ENCODE measurements at regions not wholly inside any gene's neighbourhood (a gene's known extent, or its start where the extent isn't known, plus 50 kb on each side); places are given as distances from the start of the nearest gene placed in this dataset.

DNA sequence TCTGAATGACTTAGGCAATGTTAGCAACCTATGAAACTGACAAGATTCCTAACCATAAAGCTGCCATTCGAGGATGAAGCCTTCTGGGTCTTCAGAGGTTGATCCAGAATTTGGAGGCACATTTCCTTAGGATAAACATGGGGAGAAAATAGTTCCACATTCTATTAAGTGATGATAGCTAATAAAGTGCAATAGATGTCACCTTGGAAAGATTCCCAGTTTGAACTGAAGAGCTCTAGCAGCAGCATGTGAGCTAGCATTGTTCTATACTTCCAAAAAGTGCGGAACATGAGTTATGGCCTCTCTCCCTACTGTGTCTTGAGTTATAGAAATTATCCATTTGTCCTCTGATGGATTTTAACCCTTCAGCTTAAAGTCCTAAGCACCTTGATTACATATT lies 991.4 kb upstream of the SLIT2 start:
- TF ChIP-seq, protein P1, sequence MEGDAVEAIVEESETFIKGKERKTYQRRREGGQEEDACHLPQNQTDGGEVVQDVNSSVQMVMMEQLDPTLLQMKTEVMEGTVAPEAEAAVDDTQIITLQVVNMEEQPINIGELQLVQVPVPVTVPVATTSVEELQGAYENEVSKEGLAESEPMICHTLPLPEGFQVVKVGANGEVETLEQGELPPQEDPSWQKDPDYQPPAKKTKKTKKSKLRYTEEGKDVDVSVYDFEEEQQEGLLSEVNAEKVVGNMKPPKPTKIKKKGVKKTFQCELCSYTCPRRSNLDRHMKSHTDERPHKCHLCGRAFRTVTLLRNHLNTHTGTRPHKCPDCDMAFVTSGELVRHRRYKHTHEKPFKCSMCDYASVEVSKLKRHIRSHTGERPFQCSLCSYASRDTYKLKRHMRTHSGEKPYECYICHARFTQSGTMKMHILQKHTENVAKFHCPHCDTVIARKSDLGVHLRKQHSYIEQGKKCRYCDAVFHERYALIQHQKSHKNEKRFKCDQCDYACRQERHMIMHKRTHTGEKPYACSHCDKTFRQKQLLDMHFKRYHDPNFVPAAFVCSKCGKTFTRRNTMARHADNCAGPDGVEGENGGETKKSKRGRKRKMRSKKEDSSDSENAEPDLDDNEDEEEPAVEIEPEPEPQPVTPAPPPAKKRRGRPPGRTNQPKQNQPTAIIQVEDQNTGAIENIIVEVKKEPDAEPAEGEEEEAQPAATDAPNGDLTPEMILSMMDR (IDR thresholded peaks at IDR 0.05; ENCODE audit: insufficient read depth in 1 of 2, low read depth in 1 of 2, low read length in 1 of 2, severe bottlenecking in 1 of 2, unreplicated experiment in 1 of 2): no peak
- POLR2A ChIA-PET: no interaction called here
- Histone ChIP-seq H3K4me3 (ENCODE audit: low read depth, low read length) (no peak overlapping the region), H3K9me3 (peaks cover 2% of the 10 kb centered on the region; the same call in 1 of the 2 replicates), H3K4me1 (no peaks in the 10 kb centered on the region), H3K27me3 (replicated peaks; ENCODE audit: control insufficient read depth, insufficient read depth, low read length) (no peaks in the 10 kb centered on the region), H3K36me3 (ENCODE audit: control insufficient read depth, insufficient read depth, low read length) (no peaks in the 10 kb centered on the region)
- no TSS peak for BruUV-seq (replicated peaks)
- H3K27me3 Mint-ChIP-seq (ENCODE audit: insufficient read depth, unreplicated experiment): peaks cover 2% of the 10 kb centered on the region
- H3K27ac Mint-ChIP-seq (ENCODE audit: unreplicated experiment): no peak overlapping the region
- CTCF ChIA-PET: no interaction called here
- H3K36me3 Mint-ChIP-seq (ENCODE audit: insufficient read depth, unreplicated experiment): no peaks in the 10 kb centered on the region
- no peaks in the 10 kb centered on the region for H3K4me1 Mint-ChIP-seq (ENCODE audit: low read depth, unreplicated experiment)
- intact Hi-C loops (cut with micrococcal nuclease; ENCODE audit: unreplicated experiment): no loop called here
- DNase-seq: no peak
- peaks cover 16% of the 10 kb centered on the region for H3K9me3 Mint-ChIP-seq (ENCODE audit: unreplicated experiment)
- no peak overlapping the region for H3K4me3 Mint-ChIP-seq (ENCODE audit: unreplicated experiment)

DNA sequence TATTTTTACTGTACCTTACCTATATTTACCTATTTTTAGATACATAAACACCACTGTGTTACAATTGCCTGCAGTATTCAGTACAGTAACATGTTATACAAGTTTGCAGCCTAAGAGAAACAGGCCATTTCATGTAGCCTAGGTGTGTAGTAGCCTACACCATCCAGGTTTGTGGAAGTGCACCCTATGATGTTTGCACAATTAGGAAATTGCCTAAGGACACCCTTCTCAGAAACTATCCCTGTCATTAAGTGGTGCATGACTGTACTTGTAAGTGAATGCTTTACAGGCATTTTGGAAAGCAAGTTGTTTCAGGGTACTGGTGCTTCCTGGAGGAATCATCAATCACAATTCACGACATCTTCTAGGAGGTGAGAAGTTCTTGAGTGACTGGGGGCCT lies 991.8 kb upstream of the SLIT2 start:
- no peak for DNase-seq
- Mint-ChIP-seq H3K4me3 (ENCODE audit: unreplicated experiment) (no peak overlapping the region), H3K27me3 (ENCODE audit: insufficient read depth, unreplicated experiment) (peaks cover 2% of the 10 kb centered on the region), H3K36me3 (ENCODE audit: insufficient read depth, unreplicated experiment) (no peaks in the 10 kb centered on the region), H3K9me3 (ENCODE audit: unreplicated experiment) (peaks cover 20% of the 10 kb centered on the region), H3K27ac (ENCODE audit: unreplicated experiment) (no peak overlapping the region), H3K4me1 (ENCODE audit: low read depth, unreplicated experiment) (no peaks in the 10 kb centered on the region)
- BruUV-seq (replicated peaks): no TSS peak
- H3K4me3 ChIP-seq (ENCODE audit: low read depth, low read length): no peak overlapping the region
- H3K9me3 ChIP-seq: peaks cover 2% of the 10 kb centered on the region; the same call in 1 of the 2 replicates
- ChIA-PET POLR2A (no interaction called here), CTCF (no interaction called here)
- H3K27me3 ChIP-seq (replicated peaks; ENCODE audit: control insufficient read depth, insufficient read depth, low read length): no peaks in the 10 kb centered on the region
- no peaks in the 10 kb centered on the region for H3K36me3 ChIP-seq (ENCODE audit: control insufficient read depth, insufficient read depth, low read length)
- no peaks in the 10 kb centered on the region for H3K4me1 ChIP-seq
- TF ChIP-seq, protein P1 (IDR thresholded peaks at IDR 0.05; ENCODE audit: insufficient read depth in 1 of 2, low read depth in 1 of 2, low read length in 1 of 2, severe bottlenecking in 1 of 2, unreplicated experiment in 1 of 2): no peak
- intact Hi-C loops (cut with micrococcal nuclease; ENCODE audit: unreplicated experiment): no loop called here

DNA sequence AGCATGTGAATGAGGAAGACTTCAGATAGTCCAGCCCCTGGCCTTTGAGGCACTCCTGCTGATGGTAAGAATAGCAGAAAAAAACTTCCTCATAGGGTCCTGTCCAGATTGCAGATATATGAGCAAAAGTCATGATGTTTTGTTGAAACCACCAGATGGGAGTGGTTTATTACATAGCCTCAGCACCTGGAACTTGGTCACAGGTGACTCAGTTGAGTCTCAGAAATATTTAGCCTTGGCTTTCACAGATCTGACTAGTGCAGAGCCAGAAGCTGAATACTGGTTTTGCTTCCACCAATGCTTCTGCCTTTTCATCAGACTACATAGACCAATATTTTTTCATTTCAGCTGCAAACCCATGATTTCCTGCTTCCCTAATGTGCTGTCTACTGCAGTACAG lies 994.9 kb upstream of the SLIT2 start:
- no peak overlapping the region for H3K4me3 ChIP-seq (ENCODE audit: low read depth, low read length)
- no peaks in the 10 kb centered on the region for H3K4me1 ChIP-seq
- H3K9me3 ChIP-seq: peaks cover 2% of the 10 kb centered on the region; the same call in 1 of the 2 replicates
- BruUV-seq (replicated peaks): no TSS peak
- intact Hi-C loops (cut with micrococcal nuclease; ENCODE audit: unreplicated experiment): no loop called here
- no peaks in the 10 kb centered on the region for H3K27me3 ChIP-seq (replicated peaks; ENCODE audit: control insufficient read depth, insufficient read depth, low read length)
- Mint-ChIP-seq H3K4me1 (ENCODE audit: low read depth, unreplicated experiment) (no peaks in the 10 kb centered on the region), H3K27me3 (ENCODE audit: insufficient read depth, unreplicated experiment) (no peaks in the 10 kb centered on the region), H3K36me3 (ENCODE audit: insufficient read depth, unreplicated experiment) (no peaks in the 10 kb centered on the region), H3K27ac (ENCODE audit: unreplicated experiment) (no peak overlapping the region), H3K4me3 (ENCODE audit: unreplicated experiment) (no peak overlapping the region), H3K9me3 (ENCODE audit: unreplicated experiment) (peaks cover 29% of the 10 kb centered on the region)
- CTCF ChIA-PET: no interaction called here
- TF ChIP-seq, protein P1 (IDR thresholded peaks at IDR 0.05; ENCODE audit: insufficient read depth in 1 of 2, low read depth in 1 of 2, low read length in 1 of 2, severe bottlenecking in 1 of 2, unreplicated experiment in 1 of 2): no peak
- no peak for DNase-seq
- POLR2A ChIA-PET: no interaction called here
- H3K36me3 ChIP-seq (ENCODE audit: control insufficient read depth, insufficient read depth, low read length): no peaks in the 10 kb centered on the region

Data from Caco-2 (cell line).